ENCODE measurements at regions not wholly inside any gene's neighbourhood (a gene's known extent, or its start where the extent isn't known, plus 50 kb on each side); places are given as distances from the start of the nearest gene placed in this dataset.

- no peak for DNase-seq
These were observed 158.1 kb upstream of the VCX3A start for GRCh38 chrX:6693051-6693450.

GRCh38 chrX:6685489-6685888, 150.6 kb upstream of the VCX3A start:
- DNase-seq = no peak

- no peak for DNase-seq
These were observed 148.4 kb upstream of the VCX3A start for GRCh38 chrX:6683353-6683752.

GRCh38 chrX:6681521-6682145, 146.7 kb upstream of the VCX3A start:
- DNase-seq = no peak

- DNase-seq = no peak
These were observed 145.1 kb upstream of the VCX3A start for GRCh38 chrX:6679988-6680387.

GRCh38 chrX:6679550-6679949, 144.6 kb upstream of the VCX3A start:
- no peak for DNase-seq

- peak; percentile 26 for DNase-seq
These were observed 143.4 kb upstream of the VCX3A start for GRCh38 chrX:6678313-6678712.

- DNase-seq = no peak
These were observed 139.8 kb upstream of the VCX3A start for GRCh38 chrX:6674734-6675133.

- DNase-seq = no peak
These were observed 132.3 kb upstream of the VCX3A start for GRCh38 chrX:6667048-6667768.

GRCh38 chrX:6666624-6667023, 131.7 kb upstream of the VCX3A start:
- DNase-seq = no peak

- no peak for DNase-seq
These were observed 126.8 kb upstream of the VCX3A start for GRCh38 chrX:6661736-6662135.

- DNase-seq = no peak
These were observed 125.8 kb upstream of the VCX3A start for GRCh38 chrX:6660567-6661264.

- DNase-seq = no peak
These were observed 110.3 kb upstream of the VCX3A start for GRCh38 chrX:6645216-6645615.

GRCh38 chrX:6644411-6644810, 109.5 kb upstream of the VCX3A start:
- no peak for DNase-seq

- no peak for DNase-seq
These were observed 105.8 kb upstream of the VCX3A start for GRCh38 chrX:6640727-6641126.

- no peak for DNase-seq
These were observed 79.6 kb upstream of the VCX3A start for GRCh38 chrX:6614506-6614905.

- DNase-seq = no peak
These were observed 64.4 kb upstream of the VCX3A start for GRCh38 chrX:6599230-6599860.
